NT2/D1 (cell line): ENCODE measurements at regions not wholly inside any gene's neighbourhood (a gene's known extent, or its start where the extent isn't known, plus 50 kb on each side); places are given as distances from the start of the nearest gene placed in this dataset.

ENCODE experiments used
- DNase-seq: peaks from one replicate; pipeline ENCODE4 v3.0.0-alpha.2; 2011; ENCODE audit warnings: low read depth, low spot score
- H3K27me3 ChIP-seq: 2 replicates; pipeline ENCODE4 v1.6.0; 2011; ENCODE audit warnings: mild to moderate bottlenecking; ENCODE audit not compliant: insufficient read length, insufficient read depth
- H3K36me3 ChIP-seq: 2 replicates; pipeline ENCODE4 v1.6.1; 2011; ENCODE audit warnings: mild to moderate bottlenecking, low read length, mixed read lengths; ENCODE audit not compliant: insufficient read depth, insufficient read length
- H3K4me1 ChIP-seq: 2 replicates; pipeline ENCODE4 v1.5.1; 2011; ENCODE audit not compliant: insufficient read depth, insufficient read length
- H3K4me3 ChIP-seq: 2 replicates; pipeline ENCODE4 v1.5.1; 2011; ENCODE audit warnings: low read depth; ENCODE audit not compliant: insufficient read length
- H3K9ac ChIP-seq: 2 replicates; pipeline ENCODE4 v1.6.0; 2011; ENCODE audit warnings: low read depth; ENCODE audit not compliant: insufficient read length
- H3K9me3 ChIP-seq: 2 replicates; pipeline ENCODE4 v1.5.1; 2011; ENCODE audit warnings: mild to moderate bottlenecking, low read length; ENCODE audit not compliant: insufficient read depth
- SUZ12 ChIP-seq: IDR thresholded peaks from 2 replicates; pipeline ENCODE4 v1.6.1; 2011; ENCODE audit not compliant: insufficient read length, insufficient read depth; ENCODE audit errors: extremely low read depth
- YY1 ChIP-seq: IDR thresholded peaks from 2 replicates; pipeline ENCODE4 v1.6.1; 2011; ENCODE audit not compliant: insufficient read length, insufficient read depth
- ZNF274 ChIP-seq: IDR thresholded peaks from 2 replicates; pipeline ENCODE4 v1.6.1; 2011; ENCODE audit warnings: mild to moderate bottlenecking, low read depth, low read length

DNA sequence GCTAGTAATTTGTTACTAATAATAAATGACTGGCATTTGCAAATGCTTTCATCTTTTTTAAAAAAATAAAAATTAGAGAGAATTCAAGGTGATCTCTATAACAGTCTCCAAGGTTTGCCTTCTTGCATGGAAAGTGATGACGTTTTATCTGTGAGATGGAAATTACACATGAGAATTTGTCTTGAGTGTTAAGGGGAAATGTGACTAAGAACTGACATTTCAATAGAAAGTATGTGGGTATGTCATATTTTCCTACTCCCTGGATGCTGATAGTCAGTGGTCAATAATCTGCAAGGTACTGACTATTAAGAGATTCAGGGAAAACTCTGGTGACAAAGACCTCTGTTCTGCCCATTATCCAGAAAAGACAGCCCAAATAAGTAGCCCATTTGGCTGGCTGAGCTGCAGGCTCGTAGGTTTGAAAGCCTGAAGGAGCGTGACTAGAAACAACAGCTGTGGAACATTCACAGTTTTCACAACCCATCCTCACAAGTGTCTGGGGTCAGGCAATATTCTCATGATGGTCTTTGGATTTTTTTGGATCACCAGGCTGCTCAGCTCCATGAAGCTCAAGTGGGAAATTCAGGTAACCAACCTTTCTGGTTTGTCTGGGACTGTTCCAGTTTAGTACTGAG lies 49.7 kb upstream of the WSCD1 start:
- DNase-seq, result no peak
- TF ChIP-seq YY1 (no peak), SUZ12 (no peak), ZNF274 (no peak)
- Histone ChIP-seq H3K4me3 (no peak overlapping the region), H3K4me1 (peaks cover 2% of the 10 kb centered on the region), H3K27me3 (no peaks in the 10 kb centered on the region), H3K9me3 (no peaks in the 10 kb centered on the region), H3K36me3 (no peaks in the 10 kb centered on the region), H3K9ac (no peak overlapping the region)
